B cell (primary cell): ENCODE measurements at regions not wholly inside any gene's neighbourhood (a gene's known extent, or its start where the extent isn't known, plus 50 kb on each side); places are given as distances from the start of the nearest gene placed in this dataset.

Experiments used
- ATAC-seq: fragments of 200-7000 bp; cut with Tn5 transposase; one replicate; pipeline ENCODE4 v1.10.0; 2021; ENCODE audit warnings: low read depth, mild to moderate bottlenecking, moderate number of reproducible peaks, moderate library complexity
- CTCF ChIA-PET: fragments of 350-600 bp; sonication (Branson Sonifier 250); formaldehyde crosslinking; loops from one replicate; lab custom pipeline; 2021; ENCODE audit warnings: antibody characterized with exemption, inconsistent platforms; lab: Charles Lee
- POLR2A ChIA-PET: fragments of 350-600 bp; sonication (Branson Sonifier 250); formaldehyde crosslinking; loops from one replicate; lab custom pipeline; 2021; ENCODE audit warnings: antibody characterized with exemption; lab: Charles Lee
- DNase-seq: peaks from one replicate; pipeline ENCODE4 v3.0.0; 2013
- H2AFZ ChIP-seq: 2 replicates; pipeline ENCODE4 v1.6.1; 2012; ENCODE audit warnings: mild to moderate bottlenecking, low read depth, low read length; ENCODE audit not compliant: insufficient read depth, poor library complexity, severe bottlenecking
- H3K27ac ChIP-seq, 2 donors: 1 replicate in 1 of 2; 2 replicates in 1 of 2; pipeline ENCODE4 v1.5.1; 2012 to 2013; ENCODE audit warnings: low read length in 2 of 2, mild to moderate bottlenecking in 2 of 2, moderate library complexity in 1 of 2
- H3K27me3 ChIP-seq, 4 experiments: fragments of 200-600 bp in 1 of 4; sonication (generic) in 1 of 4; replicated peaks in 1 of 4; 1 replicate in 2 of 4; 2 replicates in 2 of 4; pipeline versions ENCODE4 v1.6.1 to v1.7.0; 2013 to 2016; ENCODE audit warnings: low read length in 3 of 4, mild to moderate bottlenecking in 2 of 4, mixed read lengths in 1 of 4, moderate library complexity in 1 of 4; ENCODE audit not compliant: insufficient read depth in 4 of 4, control insufficient read depth in 3 of 4; ENCODE audit errors: control extremely low read depth in 1 of 4
- H3K36me3 ChIP-seq, 2 experiments: replicated peaks in 1 of 2; 1 replicate in 1 of 2; 2 replicates in 1 of 2; pipeline versions ENCODE4 v1.6.1 to v1.7.1; 2013; ENCODE audit warnings: low read length in 1 of 2; ENCODE audit not compliant: insufficient read depth in 2 of 2, control insufficient read depth in 1 of 2; ENCODE audit errors: control extremely low read depth in 1 of 2, extremely low read depth in 1 of 2
- H3K4me1 ChIP-seq, 2 donors: fragments of 200-600 bp in 1 of 2; sonication (generic) in 1 of 2; 1 replicate in 1 of 2; 2 replicates in 1 of 2; pipeline versions ENCODE4 v1.5.1 to v1.6.1; 2013 to 2017; ENCODE audit warnings: low read length in 2 of 2; ENCODE audit not compliant: control insufficient read depth in 2 of 2, insufficient read depth in 2 of 2
- H3K4me2 ChIP-seq: replicated peaks from 2 replicates; pipeline ENCODE3; 2012; ENCODE audit warnings: mild to moderate bottlenecking, low read depth, low read length; ENCODE audit not compliant: poor library complexity, severe bottlenecking
- H3K4me3 ChIP-seq, 5 experiments: fragments of 200-600 bp in 1 of 5; sonication (generic) in 1 of 5; 1 replicate in 3 of 5; 2 replicates in 2 of 5; pipeline versions ENCODE4 v1.5.1 to v1.7.0; 2011 to 2016; ENCODE audit warnings: low read length in 4 of 5, mild to moderate bottlenecking in 4 of 5, low read depth in 2 of 5, control low read depth in 1 of 5, moderate library complexity in 1 of 5; ENCODE audit not compliant: insufficient read depth in 1 of 5; ENCODE audit errors: control extremely low read depth in 1 of 5, extremely low read depth in 1 of 5
- H3K79me2 ChIP-seq: fragments of 200-600 bp; sonication (generic); one replicate; pipeline ENCODE4 v1.6.0; 2016; ENCODE audit warnings: low read length; ENCODE audit not compliant: control insufficient read depth, insufficient read depth
- H3K9ac ChIP-seq: fragments of 200-600 bp; sonication (generic); 2 replicates; pipeline ENCODE4 v1.6.1; 2017; ENCODE audit warnings: mild to moderate bottlenecking, low read length, moderate library complexity
- H3K9me3 ChIP-seq, 3 donors: one replicate each; pipeline versions ENCODE4 v1.6.1 to v1.7.1; 2013; ENCODE audit warnings: low read length in 2 of 3; ENCODE audit not compliant: control insufficient read depth in 2 of 3, insufficient read depth in 1 of 3; ENCODE audit errors: control extremely low read depth in 1 of 3
- H4K20me1 ChIP-seq: 2 replicates; pipeline ENCODE4 v1.6.0; 2012; ENCODE audit warnings: mild to moderate bottlenecking, low read length; ENCODE audit not compliant: insufficient read depth, control insufficient read depth, poor library complexity, severe bottlenecking
- H3K27ac Mint-ChIP-seq: one replicate; pipeline ENCODE4 v1.8.0; 2021; ENCODE audit warnings: mixed read lengths
- H3K27me3 Mint-ChIP-seq: one replicate; pipeline ENCODE4 v1.8.0; 2021; ENCODE audit warnings: mixed read lengths
- H3K4me1 Mint-ChIP-seq: one replicate; pipeline ENCODE4 v1.8.0; 2021; ENCODE audit warnings: mixed read lengths
- H3K4me3 Mint-ChIP-seq: one replicate; pipeline ENCODE4 v1.8.0; 2021; ENCODE audit warnings: mixed read lengths
- H3K9me3 Mint-ChIP-seq: one replicate; pipeline ENCODE4 v1.8.0; 2022; ENCODE audit warnings: mixed read lengths; ENCODE audit not compliant: insufficient read depth
- CTCF ChIP-seq: fragments of 200-600 bp; IDR thresholded peaks from one replicate; pipeline ENCODE4 v1.8.0; 2022; ENCODE audit warnings: antibody characterized with exemption, mild to moderate bottlenecking
- EZH2 ChIP-seq: IDR thresholded peaks from 2 replicates; pipeline ENCODE4 v1.6.1; 2012; ENCODE audit warnings: borderline replicate concordance, low read depth, mild to moderate bottlenecking, moderate library complexity, low read length; ENCODE audit not compliant: insufficient read depth, poor library complexity, severe bottlenecking
- WGBS: methylation state at CpG from one replicate; pipeline ENCODE4 v1.1.5; 2013; ENCODE audit warnings: missing lambda C conversion rate; ENCODE audit not compliant: insufficient coverage; 5-methylcytosine and 5-hydroxymethylcytosine counted together
- intact Hi-C: fragments of 100-400 bp; cut with micrococcal nuclease; formaldehyde crosslinking; loops from one replicate; pipeline ENCODE4 v1.10.0; 2022

DNA sequence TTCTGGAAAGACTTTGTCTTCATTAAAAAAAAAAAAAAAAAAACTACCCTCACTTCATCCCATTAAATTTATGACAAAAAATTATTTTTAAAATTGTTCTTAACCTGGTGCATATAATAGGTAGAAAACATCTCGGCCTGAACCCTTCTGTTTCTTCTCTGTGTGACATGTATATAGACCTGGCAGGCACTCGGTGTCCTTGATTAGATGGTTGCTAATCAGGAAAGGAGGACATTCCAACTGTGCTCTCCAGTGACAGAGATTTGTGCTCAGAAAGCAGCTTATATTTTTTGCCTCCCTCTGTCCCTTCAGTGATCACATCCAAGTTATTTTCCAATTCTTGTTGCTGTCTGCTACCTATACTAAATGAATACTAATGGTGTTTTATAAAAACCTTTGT, 355.6 kb downstream of the CBLL2 start:
- TF ChIP-seq EZH2 (no peak), CTCF (no peak)
- Histone ChIP-seq H4K20me1 (no peaks in the 10 kb centered on the region), H3K79me2 (no peaks in the 10 kb centered on the region), H3K4me2 (no peak overlapping the region), H2AFZ (no peak overlapping the region), H3K9me3 (no peaks in the 10 kb centered on the region), H3K27ac (no peak overlapping the region), H3K27me3 (no peaks in the 10 kb centered on the region), H3K36me3 (no peaks in the 10 kb centered on the region), H3K4me3 (no peak overlapping the region), H3K4me1 (no peaks in the 10 kb centered on the region), H3K9ac (no peak overlapping the region)
- Mint-ChIP-seq H3K27me3 (no peaks in the 10 kb centered on the region), H3K9me3 (no peaks in the 10 kb centered on the region), H3K4me3 (no peak overlapping the region), H3K4me1 (no peaks in the 10 kb centered on the region), H3K27ac (no peak overlapping the region)
- POLR2A ChIA-PET: no interaction called here
- intact Hi-C loops: no loop called here
- DNase-seq (no peak), ATAC-seq (no peak)
- WGBS: 100% methylated on average over 1 of the region's 2 CpGs
- CTCF ChIA-PET: no interaction called here

GRCh38 chrX:22629105-22629725, 356.5 kb downstream of the CBLL2 start:
- Mint-ChIP-seq H3K9me3 (no peaks in the 10 kb centered on the region), H3K27me3 (no peaks in the 10 kb centered on the region), H3K27ac (no peak overlapping the region), H3K4me1 (no peaks in the 10 kb centered on the region), H3K4me3 (no peak overlapping the region)
- WGBS: no CpG with 5 or more reads among the region's 2 CpGs
- Histone ChIP-seq H3K4me2 (no peak overlapping the region), H3K79me2 (no peaks in the 10 kb centered on the region), H3K27me3 (no peaks in the 10 kb centered on the region), H3K4me3 (no peak overlapping the region), H4K20me1 (no peaks in the 10 kb centered on the region), H3K27ac (no peak overlapping the region), H3K9me3 (no peaks in the 10 kb centered on the region), H3K36me3 (no peaks in the 10 kb centered on the region), H3K4me1 (no peaks in the 10 kb centered on the region), H3K9ac (no peak overlapping the region), H2AFZ (no peak overlapping the region)
- ATAC-seq (no peak), DNase-seq (no peak)
- ChIA-PET POLR2A (no interaction called here), CTCF (no interaction called here)
- intact Hi-C loops: no loop called here
- TF ChIP-seq CTCF: no peak
- no peak for TF ChIP-seq EZH2
